Left cardiac atrium (tissue), 4 donors: ENCODE measurements at regions not wholly inside any gene's neighbourhood (a gene's known extent, or its start where the extent isn't known, plus 50 kb on each side); places are given as distances from the start of the nearest gene placed in this dataset.

Experiments used
- ATAC-seq, 2 donors: fragments of 200-7000 bp; cut with Tn5 transposase; one replicate each; pipeline ENCODE4 v1.9.1; 2020; ENCODE audit warnings: mild to moderate bottlenecking in 2 of 2, moderate library complexity in 2 of 2
- DNase-seq: peaks from one replicate; pipeline ENCODE4 v3.0.0-alpha.2; 2020
- intact Hi-C, 2 donors: fragments of 100-400 bp; cut with DNase I; formaldehyde crosslinking; loops; one replicate each; pipeline versions ENCODE4 v1.14.1 to v1.15.1; 2022 to 2023
- donor health status: DM: no; HTN: yes; CAD: no.
- donor health status: DM: no; HTN: yes; CAD: no; lungs with severe emphysema.
- donor health status: DM: yes; HTN: yes; CAD: no.
- donor health status: Dilated cardiomyopathy.

DNA sequence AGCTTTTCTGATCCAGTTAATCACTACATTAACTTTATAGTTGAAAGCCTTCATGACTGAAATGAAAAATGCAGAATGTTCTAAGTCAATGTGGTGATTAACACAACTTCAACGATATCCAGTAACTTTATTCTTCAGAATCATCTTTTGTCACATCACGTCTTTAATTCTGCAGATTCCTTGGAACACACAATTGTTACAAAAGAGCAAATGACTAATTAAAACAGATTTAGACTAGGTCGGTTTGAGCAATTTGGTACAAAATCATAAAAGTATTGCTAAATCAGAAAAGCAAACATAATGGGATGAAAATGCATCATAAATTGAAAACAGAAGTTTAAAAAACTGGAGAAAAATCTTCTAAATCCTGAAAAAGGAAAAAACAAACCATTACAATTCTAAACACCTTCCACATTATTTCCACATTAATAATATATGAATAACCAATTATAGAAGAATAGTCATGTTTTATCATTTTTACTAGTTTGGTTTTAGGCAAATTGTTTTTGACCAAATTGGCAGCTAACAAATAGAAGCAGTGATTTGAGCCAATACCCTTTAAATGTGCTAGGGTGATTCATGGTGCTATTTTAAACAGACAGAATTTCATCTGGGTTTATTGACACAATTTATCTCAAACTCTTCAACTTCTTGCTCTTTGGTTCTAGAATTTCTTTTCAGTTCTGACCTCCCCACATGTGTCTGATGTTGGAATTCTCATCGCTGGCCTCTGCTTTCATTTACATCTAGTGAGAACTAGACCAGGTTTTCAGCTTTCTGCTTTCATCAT lies 468.1 kb upstream of the PTBP2 start:
- no peak for ATAC-seq
- intact Hi-C loops: no loop called here
- no peak for DNase-seq

- DNase-seq (no peak), ATAC-seq (no peak)
- intact Hi-C loops: no loop called here
These were observed 465.3 kb upstream of the PTBP2 start for GRCh38 chr1:96256130-96256790.

GRCh38 chr1:96259399-96259798 lies 462.2 kb upstream of the PTBP2 start:
- ATAC-seq: no peak
- intact Hi-C loops: no loop called here
- no peak for DNase-seq

GRCh38 chr1:96281491-96281890 lies 440.1 kb upstream of the PTBP2 start:
- DNase-seq (no peak), ATAC-seq (no peak)
- intact Hi-C loops: no loop called here

GRCh38 chr1:96290033-96290432 lies 431.6 kb upstream of the PTBP2 start:
- ATAC-seq: no peak
- no peak for DNase-seq
- intact Hi-C loops: no loop called here

GRCh38 chr1:96290801-96291200 lies 430.8 kb upstream of the PTBP2 start:
- intact Hi-C loops: no loop called here
- DNase-seq (no peak), ATAC-seq (no peak)

- no peak for DNase-seq
- intact Hi-C loops: no loop called here
- ATAC-seq: no peak
These were observed 430.1 kb upstream of the PTBP2 start for GRCh38 chr1:96291468-96291867.

- DNase-seq (no peak), ATAC-seq (no peak)
- intact Hi-C loops: no loop called here
These were observed 429.4 kb upstream of the PTBP2 start for GRCh38 chr1:96292141-96292540.

- no peak for DNase-seq
- no peak for ATAC-seq
- intact Hi-C loops: no loop called here
These were observed 424.6 kb upstream of the PTBP2 start for GRCh38 chr1:96296991-96297390.

DNA sequence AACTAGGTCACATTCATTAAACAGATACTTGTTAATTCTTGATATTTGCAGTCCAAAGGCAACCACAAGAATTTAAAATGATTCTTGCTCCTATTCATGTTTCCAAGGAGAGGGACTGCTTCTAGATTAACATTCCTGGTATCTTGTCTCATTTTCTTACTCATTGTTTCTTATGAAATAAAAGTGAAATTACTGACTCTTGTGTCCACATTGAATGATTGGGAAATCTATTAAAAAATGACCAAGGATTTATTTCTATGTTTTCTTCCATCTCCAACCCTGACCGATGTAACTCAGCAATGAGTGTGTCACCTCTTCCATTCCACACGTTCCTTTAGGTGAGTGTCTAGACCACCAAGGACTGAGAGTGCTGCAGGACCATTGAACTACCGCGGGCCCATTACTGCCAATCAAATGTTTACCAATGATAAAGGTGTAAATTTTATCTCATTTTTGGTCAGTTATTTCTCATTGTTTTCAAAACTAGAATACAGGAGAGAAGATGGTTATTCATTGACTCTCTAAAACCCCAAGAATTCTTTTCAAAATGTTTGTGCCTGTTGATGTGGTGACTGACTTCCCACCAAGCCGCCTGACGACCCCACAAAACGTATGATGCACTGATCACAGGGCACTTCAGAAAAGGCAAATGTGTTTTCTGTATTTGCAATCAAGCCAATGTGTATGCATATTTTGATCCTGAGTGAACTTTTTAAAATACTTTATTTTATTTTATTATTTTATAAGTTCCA lies 414.6 kb upstream of the PTBP2 start:
- ATAC-seq (peak in 1 of 2 donors; percentile 12), DNase-seq (no peak)
- intact Hi-C loops: no loop called here

- DNase-seq: no peak
These were observed 413.3 kb upstream of the PTBP2 start for GRCh38 chr1:96308314-96308713.

DNA sequence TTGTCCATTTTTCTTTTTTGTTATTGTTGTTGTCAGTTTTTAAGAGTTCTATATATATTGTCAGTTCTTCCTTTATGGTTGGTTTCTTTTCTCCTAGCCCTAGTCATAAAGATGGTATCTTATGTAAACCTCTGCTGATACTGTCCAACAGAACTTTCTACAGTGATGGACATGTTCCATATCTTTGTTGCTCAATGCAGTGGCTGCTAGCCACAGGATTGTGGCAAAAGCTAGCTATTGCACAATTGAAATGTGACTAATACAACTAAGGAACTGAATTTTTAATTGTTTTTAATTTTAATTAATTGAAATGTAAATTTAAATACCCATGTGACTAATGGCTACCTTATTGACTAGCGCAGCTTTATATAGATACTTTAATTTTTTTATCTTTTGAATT lies 411.8 kb upstream of the PTBP2 start:
- intact Hi-C loops: no loop called here
- ATAC-seq (peak; percentile 38 to 57), DNase-seq (no peak)

More at GRCh38 chr1:96308314-96308713, 413.3 kb upstream of the PTBP2 start:
- intact Hi-C loops: no loop called here
- no peak for ATAC-seq

- intact Hi-C loops: no loop called here
- ATAC-seq (no peak), DNase-seq (no peak)
These were observed 408.4 kb upstream of the PTBP2 start for GRCh38 chr1:96313216-96313615.

- intact Hi-C loops: no loop called here
- ATAC-seq: no peak
- no peak for DNase-seq
These were observed 392.5 kb upstream of the PTBP2 start for GRCh38 chr1:96329121-96329520.

DNA sequence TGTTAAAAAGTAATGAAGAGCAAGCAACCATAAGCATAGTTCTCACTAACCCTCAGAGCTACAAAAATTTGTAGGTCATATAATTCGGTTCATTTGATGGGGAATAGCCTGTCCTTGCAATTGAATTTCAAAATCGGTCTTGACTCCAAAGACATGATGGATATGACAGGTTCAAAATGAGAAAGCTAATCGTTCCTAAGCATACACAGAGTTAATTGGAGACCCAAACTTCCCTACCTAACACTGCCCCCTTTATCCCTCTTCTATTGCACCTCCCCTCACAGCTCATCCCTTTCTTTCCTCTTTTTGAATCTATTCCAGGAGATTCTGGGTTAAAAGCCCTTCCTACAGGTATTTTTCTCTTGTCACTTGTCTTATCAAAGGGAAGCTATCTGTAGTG lies 390.0 kb upstream of the PTBP2 start:
- ATAC-seq (no peak), DNase-seq (no peak)
- intact Hi-C loops: no loop called here

- ATAC-seq: no peak
- intact Hi-C loops: no loop called here
- no peak for DNase-seq
These were observed 387.9 kb upstream of the PTBP2 start for GRCh38 chr1:96333522-96334235.

DNA sequence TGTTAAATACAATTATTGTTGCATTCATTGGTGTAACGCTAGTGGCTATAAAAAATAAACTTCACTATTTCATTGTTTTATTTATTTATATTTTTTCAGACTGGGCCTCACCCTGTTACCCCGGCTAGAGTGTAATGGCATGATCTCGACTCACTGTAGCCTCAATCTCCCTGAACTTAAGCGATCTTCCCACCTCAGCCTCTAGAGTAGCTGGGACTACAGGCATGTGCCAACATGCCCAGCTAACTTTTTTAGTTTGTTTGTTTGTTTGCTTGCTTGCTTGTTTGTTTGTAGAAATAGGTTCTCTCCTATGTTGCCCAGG lies 387.4 kb upstream of the PTBP2 start:
- DNase-seq: no peak
- ATAC-seq: no peak
- intact Hi-C loops: no loop called here

- DNase-seq: no peak
- intact Hi-C loops: no loop called here
- no peak for ATAC-seq
These were observed 383.0 kb upstream of the PTBP2 start for GRCh38 chr1:96338622-96339021.

GRCh38 chr1:96340686-96341085 lies 380.9 kb upstream of the PTBP2 start:
- intact Hi-C loops: no loop called here
- ATAC-seq (no peak), DNase-seq (no peak)

GRCh38 chr1:96346719-96347118 lies 374.9 kb upstream of the PTBP2 start:
- no peak for ATAC-seq
- intact Hi-C loops: no loop called here
- DNase-seq: no peak
